Stimulated activated CD8-positive, alpha-beta memory T cell treated with anti-CD3 and anti-CD28 coated beads, Interleukin-15, amount 100 ng/mL, for 48 hours (primary cell): ENCODE measurements at regions not wholly inside any gene's neighbourhood (a gene's known extent, or its start where the extent isn't known, plus 50 kb on each side); places are given as distances from the start of the nearest gene placed in this dataset.

Experiments used
- DNase-seq, 2 donors: peaks; one replicate each; pipeline ENCODE4 v3.0.0-alpha.2; 2020; ENCODE audit warnings: low read depth in 2 of 2

DNA sequence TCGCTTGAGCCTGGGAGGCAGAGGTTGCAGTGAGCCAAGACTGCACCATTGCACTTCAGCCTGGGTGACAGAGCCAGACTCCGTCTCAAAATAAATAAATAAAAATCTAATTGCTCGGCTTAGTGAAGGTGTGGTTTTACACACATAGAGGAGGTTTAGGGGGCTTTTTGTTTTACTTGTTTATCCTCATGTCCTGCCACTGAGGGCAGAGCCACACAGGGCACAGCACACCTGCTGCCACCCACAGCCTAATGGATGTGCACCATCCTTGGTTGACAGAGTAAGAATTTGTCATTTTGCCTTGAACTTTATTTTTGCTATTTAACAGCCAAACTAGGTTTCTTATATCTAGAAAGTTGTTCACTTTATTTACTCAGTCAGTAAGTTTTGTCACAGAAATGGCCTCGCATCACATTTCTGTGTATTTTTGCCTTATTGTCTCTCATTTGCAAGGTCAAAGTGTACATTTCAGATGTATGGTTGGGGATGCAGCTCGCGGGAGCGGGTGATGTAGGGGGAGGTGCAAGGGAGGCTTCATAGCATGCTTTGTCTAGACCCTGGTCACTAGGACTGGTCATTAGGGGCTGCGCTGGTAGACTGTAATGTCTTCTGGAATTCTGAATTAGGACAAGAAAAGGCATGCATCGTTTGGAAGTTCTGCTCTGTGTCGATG lies 67.8 kb upstream of the NAA20 start:
- no peak for DNase-seq

DNA sequence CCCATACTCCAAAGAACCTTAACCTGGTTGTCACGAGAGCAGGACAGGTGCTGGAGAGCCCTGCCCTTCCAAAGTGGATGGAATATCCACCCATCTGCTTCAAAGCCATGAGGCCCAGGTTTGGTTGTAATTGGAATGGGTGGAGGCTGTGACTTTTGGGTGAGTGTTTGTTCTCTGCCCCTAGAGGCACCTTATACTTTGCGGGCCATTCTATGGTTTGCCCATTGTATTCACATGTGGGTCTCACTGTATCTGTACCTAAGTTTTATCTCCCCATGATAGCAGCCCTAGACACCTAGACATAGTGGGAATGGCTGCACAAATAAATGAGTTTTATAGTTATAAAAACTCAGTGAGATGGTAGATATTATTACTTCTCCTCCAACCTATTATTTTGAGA lies 67.1 kb upstream of the NAA20 start:
- no peak for DNase-seq

DNA sequence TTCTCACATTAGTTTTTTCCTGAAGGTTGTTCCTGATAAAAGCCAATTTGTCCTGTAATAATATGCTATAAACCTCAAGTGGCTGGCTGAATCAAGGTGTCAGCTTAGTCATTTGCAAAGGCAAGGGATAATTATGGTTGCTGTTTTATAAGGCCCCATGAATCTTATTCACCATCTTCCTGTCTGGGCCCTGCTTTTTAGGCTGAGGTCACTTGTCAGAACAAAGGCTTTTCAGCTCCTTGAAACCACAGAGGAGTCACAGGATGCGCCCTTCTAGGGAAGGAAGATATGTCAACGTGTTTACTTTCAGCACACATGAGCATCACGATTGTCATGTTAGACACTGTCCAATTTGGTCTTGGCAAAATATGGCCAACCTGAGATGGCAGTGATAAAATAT lies 64.8 kb upstream of the NAA20 start:
- DNase-seq, result no peak

DNA sequence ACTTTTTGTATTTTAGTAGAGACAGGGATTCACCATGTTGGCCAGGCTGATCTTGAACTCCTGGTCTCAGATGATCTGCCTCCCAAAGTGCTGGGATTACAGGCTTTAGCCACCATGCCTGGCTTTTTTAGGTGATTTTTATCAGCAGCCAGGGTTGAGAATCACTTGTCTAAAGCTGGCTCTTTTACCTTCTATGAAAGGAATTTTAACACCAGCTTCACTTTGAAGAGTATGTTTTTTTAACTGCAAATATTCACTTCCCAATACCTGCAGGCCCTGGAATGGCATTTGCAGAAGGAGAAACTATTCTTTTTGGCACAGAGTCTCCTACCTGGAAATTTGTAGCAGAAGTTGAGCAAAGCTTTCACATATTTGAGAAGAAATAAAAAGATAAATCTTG lies 63.6 kb upstream of the NAA20 start:
- no peak for DNase-seq

DNA sequence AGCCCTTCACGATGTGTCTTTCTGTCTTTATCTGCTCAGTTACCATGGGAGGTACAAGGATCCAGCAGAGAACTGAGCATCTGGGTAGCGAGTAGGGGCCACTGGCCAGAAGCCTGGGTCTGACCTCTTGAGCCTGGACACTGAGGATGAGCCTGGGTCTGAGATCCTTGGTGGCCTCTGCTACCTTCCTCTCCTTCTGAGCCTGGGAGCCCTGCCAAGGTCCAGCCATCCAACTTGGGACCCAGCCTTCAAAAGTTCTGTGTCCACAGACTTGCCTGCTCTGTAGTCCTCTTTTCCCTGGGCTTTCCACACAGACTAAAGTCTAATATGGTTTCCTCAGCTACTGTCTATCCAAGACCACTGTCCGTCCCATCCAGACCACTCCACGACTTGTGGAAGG lies 60.2 kb upstream of the NAA20 start:
- no peak for DNase-seq

DNA sequence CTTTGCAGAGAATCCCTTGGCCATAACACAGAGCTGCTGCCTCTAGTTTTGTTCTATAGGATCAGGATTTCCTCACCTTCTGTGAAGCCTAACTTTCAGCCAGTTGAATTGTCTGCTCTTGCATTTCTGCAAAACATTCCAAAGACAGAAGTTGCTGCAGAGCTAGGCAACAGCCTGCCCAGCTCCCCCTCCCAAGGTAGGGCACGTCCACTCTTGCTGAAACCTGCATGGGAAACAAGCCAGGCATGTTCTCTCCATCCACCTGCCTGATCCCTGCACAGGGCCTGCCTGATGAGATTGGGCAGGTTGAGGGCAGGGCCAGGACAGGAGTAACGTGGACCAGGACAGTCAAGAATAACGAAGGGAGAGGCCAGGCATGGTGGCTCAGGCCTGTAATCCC lies 58.9 kb upstream of the NAA20 start:
- no peak for DNase-seq

DNA sequence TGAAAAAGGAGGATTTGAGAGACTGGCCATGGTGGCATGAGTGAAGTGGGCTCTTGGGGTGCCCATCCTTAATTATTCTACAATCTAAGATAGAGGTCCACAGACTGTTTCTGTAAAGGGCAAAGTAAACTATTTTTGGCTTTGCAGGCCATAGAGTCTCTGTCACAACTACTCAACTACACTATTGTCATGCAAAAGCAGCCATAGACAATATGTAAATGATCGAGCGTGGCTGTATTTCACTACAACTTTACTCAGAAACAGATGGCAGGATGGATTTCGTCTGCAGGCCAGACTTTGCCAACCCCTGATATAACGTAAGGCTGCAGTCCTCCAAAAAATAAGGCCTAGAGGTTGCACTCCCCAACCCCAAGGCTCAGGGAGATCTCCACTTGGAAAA lies 58.2 kb upstream of the NAA20 start:
- DNase-seq, result no peak

DNA sequence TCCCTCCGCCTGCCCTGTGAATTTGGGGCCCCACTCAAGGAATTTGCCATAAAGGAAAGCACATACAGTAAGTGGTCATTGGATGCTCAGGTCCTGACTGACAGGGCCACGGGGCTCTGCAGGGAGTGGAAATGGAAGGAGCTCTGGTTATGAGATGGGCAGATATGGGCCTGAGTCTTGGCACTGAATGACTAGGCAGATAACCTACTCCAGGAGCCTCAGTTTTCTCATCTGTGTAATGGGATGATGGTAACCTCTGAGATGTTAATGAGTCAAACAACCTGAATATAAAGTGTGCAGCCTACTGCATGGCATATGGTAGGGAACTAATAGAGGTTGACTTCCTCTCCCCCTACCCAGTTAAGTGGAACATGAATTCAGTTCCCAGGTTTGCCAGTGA lies 56.4 kb upstream of the NAA20 start:
- DNase-seq, result no peak

DNA sequence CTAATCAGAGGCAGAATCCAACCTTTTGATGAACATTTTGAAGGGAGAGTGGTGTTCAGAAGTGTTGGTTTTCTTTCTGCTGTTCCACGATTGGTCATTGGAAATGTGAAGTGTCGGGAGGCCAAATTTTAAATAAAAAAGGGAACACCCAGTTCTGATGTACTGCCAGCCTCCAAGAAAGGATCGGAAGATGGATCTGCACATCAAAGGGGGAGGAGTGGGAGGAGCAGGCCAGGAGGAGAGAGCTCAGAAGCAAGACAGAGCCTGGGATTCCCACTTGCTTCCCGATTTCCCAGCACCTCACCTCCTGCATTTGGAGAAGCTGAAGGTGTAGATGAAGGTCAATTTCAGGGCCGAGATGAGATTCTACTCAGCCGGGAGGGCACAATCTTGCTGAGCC lies 55.9 kb upstream of the NAA20 start:
- DNase-seq, result no peak

DNA sequence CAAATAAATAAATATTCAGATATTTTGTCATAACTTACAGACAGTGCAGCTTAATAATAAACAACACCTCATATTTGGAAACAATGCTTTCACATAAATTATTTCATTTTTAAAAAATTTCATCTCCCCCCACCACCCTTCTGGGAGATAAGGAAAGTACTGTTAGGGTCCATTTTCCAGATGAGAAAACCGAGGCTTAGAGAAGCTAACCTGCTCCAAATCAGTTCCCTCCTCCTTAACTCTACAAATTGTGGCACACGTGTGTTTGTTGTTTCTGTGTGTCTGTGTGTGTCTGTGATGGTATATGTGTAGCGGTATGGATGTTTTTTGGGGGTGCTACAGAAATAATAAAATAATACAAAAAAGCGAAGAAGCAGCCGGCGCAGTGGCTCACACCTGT lies 54.2 kb upstream of the NAA20 start:
- no peak for DNase-seq

DNA sequence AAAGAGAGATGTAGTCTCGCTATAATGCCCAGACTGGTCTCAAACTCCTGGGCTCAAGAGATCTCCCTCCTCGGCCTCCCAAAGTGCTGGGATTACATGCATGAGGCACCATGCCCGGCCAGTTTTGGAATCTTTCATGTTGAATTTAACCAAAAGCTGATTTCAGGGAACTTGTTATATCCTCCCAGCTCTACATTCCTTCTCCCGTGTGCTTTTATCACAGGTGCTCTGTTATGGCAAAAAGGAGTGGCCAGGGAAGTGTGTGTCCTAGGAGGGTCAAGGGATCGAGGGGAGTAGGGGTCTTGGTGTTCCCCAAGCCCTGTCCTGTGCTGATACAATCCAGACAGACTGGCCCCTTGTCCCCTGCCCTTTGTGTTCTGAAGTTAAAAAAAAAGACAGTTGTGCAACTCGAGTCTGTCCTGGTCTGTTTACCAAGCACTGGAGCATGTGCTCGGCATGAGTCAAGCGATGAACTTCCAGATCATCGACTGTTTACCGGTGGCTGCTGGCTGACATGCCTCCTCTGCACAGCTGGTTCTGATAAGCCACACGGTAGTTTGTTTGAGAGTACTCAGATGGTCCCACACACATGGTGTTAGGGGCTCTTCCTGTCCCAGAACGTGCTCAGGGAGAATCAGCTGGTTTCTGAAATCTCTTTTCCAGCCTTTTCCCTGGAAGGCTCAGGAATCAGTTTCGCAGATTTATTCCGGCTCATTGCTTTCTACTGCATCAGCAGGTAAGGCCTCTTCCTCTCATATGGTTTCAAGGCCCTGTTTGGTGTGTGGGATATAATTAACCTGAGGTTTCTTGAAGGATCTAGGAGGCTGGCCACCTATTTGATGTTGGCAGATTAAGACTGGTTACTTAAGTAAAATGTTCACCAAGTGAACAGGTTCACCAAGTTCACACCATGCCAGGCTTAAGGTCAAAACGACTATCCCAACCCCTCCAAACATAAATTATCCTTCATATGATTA lies 52.6 kb upstream of the NAA20 start:
- no peak for DNase-seq

DNA sequence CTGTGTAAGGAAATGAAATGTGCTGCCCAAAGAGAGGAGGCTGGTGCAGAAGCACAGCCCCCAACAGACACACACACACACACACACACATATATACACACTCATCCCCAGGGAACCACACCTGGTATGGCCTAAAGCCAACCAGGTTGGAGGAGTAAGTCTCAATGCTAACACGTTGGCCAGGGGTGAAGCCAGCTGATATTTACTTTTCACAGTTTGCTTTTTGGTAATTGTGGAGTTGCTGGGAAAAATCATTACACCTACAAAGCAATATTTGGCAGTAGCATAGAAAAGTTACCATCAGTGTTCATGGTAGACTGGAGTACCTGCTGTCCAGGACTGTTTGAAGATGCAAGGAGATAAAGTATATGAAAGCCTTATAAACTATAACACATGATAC lies 50.3 kb upstream of the NAA20 start:
- DNase-seq, result no peak
